Keratinocyte (primary cell): ENCODE measurements at regions not wholly inside any gene's neighbourhood (a gene's known extent, or its start where the extent isn't known, plus 50 kb on each side); places are given as distances from the start of the nearest gene placed in this dataset.

ENCODE experiments used
- DNase-seq: peaks from one replicate; pipeline ENCODE4 v3.0.0-alpha.2; 2011; ENCODE audit warnings: low read depth, missing footprints, low spot score
- FAIRE-seq: peaks from 2 replicates; lab custom pipeline; 2011; peaks lifted over from hg19 to GRCh38; lab: Jason Lieb, UNC
- H2AFZ ChIP-seq: 2 replicates; pipeline ENCODE4 v1.6.0; 2012; ENCODE audit warnings: low read length, control low read depth, inconsistent platforms; ENCODE audit not compliant: control insufficient read depth
- H3K27ac ChIP-seq: 2 replicates; pipeline ENCODE4 v1.5.1; 2011; ENCODE audit warnings: low read length; ENCODE audit not compliant: control insufficient read depth, insufficient read depth
- H3K27me3 ChIP-seq: 3 replicates; pipeline ENCODE4 v1.6.0; 2011; ENCODE audit warnings: low read length; ENCODE audit not compliant: control insufficient read depth, insufficient read depth; ENCODE audit errors: extremely low read depth
- H3K36me3 ChIP-seq, 2 experiments: 2 replicates in 1 of 2; 3 replicates in 1 of 2; pipeline ENCODE4 v1.5.1; 2011; ENCODE audit warnings: low read length in 2 of 2, mild to moderate bottlenecking in 1 of 2; ENCODE audit not compliant: control insufficient read depth in 2 of 2, insufficient read depth in 2 of 2; ENCODE audit errors: extremely low read depth in 1 of 2
- H3K4me1 ChIP-seq: 3 replicates; pipeline ENCODE4 v1.5.1; 2011; ENCODE audit warnings: low read length; ENCODE audit not compliant: control insufficient read depth, insufficient read depth; ENCODE audit errors: extremely low read depth
- H3K4me2 ChIP-seq: 3 replicates; pipeline ENCODE4 v1.6.0; 2011; ENCODE audit warnings: low read depth, low read length; ENCODE audit not compliant: control insufficient read depth, insufficient read depth; ENCODE audit errors: extremely low read depth
- H3K4me3 ChIP-seq, 3 experiments: fragments of 200-600 bp in 1 of 3; sonication (generic) in 1 of 3; 2 replicates in 2 of 3; 3 replicates in 1 of 3; pipeline ENCODE4 v1.5.1; 2011 to 2016; ENCODE audit warnings: low read length in 3 of 3, mild to moderate bottlenecking in 3 of 3, control low read depth in 2 of 3, inconsistent platforms in 1 of 3, low read depth in 1 of 3, mixed read lengths in 1 of 3, mixed run types in 1 of 3, moderate library complexity in 1 of 3; ENCODE audit not compliant: control insufficient read depth in 2 of 3, insufficient read depth in 2 of 3; ENCODE audit errors: extremely low read depth in 1 of 3
- H3K79me2 ChIP-seq: 2 replicates; pipeline ENCODE4 v1.6.0; 2012; ENCODE audit warnings: low read length; ENCODE audit not compliant: control insufficient read depth, insufficient read depth
- H3K9ac ChIP-seq: 3 replicates; pipeline ENCODE4 v1.6.0; 2011; ENCODE audit warnings: low read length; ENCODE audit not compliant: control insufficient read depth, insufficient read depth; ENCODE audit errors: extremely low read depth
- H3K9me1 ChIP-seq: 3 replicates; pipeline ENCODE4 v1.6.0; 2011; ENCODE audit warnings: low read length; ENCODE audit not compliant: control insufficient read depth, insufficient read depth; ENCODE audit errors: extremely low read depth
- H3K9me3 ChIP-seq: 2 replicates; pipeline ENCODE4 v1.5.1; 2012; ENCODE audit warnings: low read depth, low read length; ENCODE audit not compliant: control insufficient read depth
- H4K20me1 ChIP-seq: 3 replicates; pipeline ENCODE4 v1.6.0; 2011; ENCODE audit warnings: low read length; ENCODE audit not compliant: control insufficient read depth, insufficient read depth; ENCODE audit errors: extremely low read depth
- EZH2 ChIP-seq: IDR thresholded peaks from one replicate; pipeline ENCODE4 v1.6.1; 2012; ENCODE audit warnings: inconsistent platforms, mild to moderate bottlenecking, low read length, moderate library complexity
- dilution Hi-C: fragments of 300-500 bp; cut with MboI; formaldehyde crosslinking; loops from one replicate; pipeline ENCODE4 v1.7.0; 2020; ENCODE audit warnings: low sequenced_read_pairs; ENCODE audit not compliant: extremely low pct_ligation_motif_present
- TF ChIP-seq, protein P1 (sequence below), 3 experiments: IDR thresholded peaks in 1 of 3; conservative IDR thresholded peaks in 1 of 3; optimal IDR thresholded peaks in 1 of 3; 2 replicates in 2 of 3; 3 replicates in 1 of 3; pipeline versions ENCODE3 to v1.5.1; 2011; ENCODE audit warnings: low read length in 3 of 3, mild to moderate bottlenecking in 3 of 3, moderate library complexity in 2 of 3, control low read depth in 1 of 3, inconsistent platforms in 1 of 3; ENCODE audit not compliant: insufficient read depth in 2 of 3; ENCODE audit errors: extremely low read depth in 1 of 3

DNA sequence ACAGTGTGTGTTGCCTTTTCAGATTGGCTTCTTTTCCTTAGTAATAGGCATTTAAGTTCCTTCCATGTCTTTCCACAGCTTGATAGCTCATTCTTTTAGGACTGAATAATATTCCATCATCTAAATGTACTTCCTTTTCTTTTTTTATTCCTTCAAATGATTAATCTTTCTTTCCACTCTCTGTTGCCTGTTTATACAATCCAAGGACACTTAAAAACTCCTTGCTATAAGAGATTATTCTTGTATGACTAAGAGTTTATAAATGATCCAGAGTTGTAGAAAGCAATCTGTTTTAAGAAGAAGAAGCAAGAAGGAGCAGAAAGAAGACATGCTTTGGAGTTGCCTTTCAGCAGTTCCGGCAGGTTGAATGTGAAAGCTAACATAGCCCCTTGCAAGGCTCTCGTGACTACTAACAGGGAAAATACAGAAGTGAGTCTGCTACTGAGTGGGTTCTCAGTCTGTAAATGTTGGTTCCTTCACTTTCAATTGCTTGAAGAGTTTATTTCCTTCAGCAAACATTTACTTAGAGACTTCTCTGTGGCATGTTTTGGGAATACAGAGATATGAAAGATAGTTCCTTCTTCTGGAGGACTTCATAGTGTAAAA, 123.0 kb downstream of the PMAIP1 start:
- H3K9me3 ChIP-seq, result no peaks in the 10 kb centered on the region
- H3K36me3 ChIP-seq, result no peaks in the 10 kb centered on the region
- TF ChIP-seq EZH2, result no peak
- TF ChIP-seq, protein P1, sequence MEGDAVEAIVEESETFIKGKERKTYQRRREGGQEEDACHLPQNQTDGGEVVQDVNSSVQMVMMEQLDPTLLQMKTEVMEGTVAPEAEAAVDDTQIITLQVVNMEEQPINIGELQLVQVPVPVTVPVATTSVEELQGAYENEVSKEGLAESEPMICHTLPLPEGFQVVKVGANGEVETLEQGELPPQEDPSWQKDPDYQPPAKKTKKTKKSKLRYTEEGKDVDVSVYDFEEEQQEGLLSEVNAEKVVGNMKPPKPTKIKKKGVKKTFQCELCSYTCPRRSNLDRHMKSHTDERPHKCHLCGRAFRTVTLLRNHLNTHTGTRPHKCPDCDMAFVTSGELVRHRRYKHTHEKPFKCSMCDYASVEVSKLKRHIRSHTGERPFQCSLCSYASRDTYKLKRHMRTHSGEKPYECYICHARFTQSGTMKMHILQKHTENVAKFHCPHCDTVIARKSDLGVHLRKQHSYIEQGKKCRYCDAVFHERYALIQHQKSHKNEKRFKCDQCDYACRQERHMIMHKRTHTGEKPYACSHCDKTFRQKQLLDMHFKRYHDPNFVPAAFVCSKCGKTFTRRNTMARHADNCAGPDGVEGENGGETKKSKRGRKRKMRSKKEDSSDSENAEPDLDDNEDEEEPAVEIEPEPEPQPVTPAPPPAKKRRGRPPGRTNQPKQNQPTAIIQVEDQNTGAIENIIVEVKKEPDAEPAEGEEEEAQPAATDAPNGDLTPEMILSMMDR (optimal IDR thresholded peaks at IDR 0.05 in 1 of 3, IDR thresholded peaks at IDR 0.05 in 1 of 3, conservative IDR thresholded peaks at IDR 0.05 in 1 of 3; ENCODE audit: extremely low read depth in 1 of 3, insufficient read depth in 2 of 3, low read length in 3 of 3), result no peak
- no peaks in the 10 kb centered on the region for H3K79me2 ChIP-seq
- dilution Hi-C loops, result no loop called here
- no peak overlapping the region for H3K27ac ChIP-seq
- no peaks in the 10 kb centered on the region for H3K27me3 ChIP-seq
- no peak overlapping the region for H3K4me3 ChIP-seq
- no peak overlapping the region for H3K9ac ChIP-seq
- no peak for FAIRE-seq
- peaks cover 16% of the 10 kb centered on the region for H3K4me1 ChIP-seq
- H3K9me1 ChIP-seq, result no peaks in the 10 kb centered on the region
- no peak for DNase-seq
- H4K20me1 ChIP-seq, result no peaks in the 10 kb centered on the region
- no peak overlapping the region for H3K4me2 ChIP-seq
- no peak overlapping the region for H2AFZ ChIP-seq

DNA sequence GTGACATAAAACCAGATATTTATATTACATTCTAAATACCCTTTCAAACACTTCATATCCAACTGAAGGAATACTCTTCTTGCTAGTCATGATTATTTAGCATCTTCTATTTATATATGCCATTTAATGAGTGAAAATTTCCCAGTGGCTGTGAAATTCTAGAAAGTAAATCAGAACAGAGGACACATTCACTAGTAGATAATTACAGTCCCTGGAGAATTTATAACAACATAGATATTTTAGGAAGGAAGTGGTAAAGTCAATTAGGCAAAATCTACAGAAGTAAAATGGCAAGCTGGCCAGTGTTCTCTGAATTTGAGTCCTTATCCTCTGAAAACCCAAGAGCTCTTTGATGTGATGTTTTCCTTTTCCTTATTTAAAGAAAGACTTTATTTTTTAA, 121.8 kb downstream of the PMAIP1 start:
- Histone ChIP-seq H3K79me2 (no peaks in the 10 kb centered on the region), H3K9me1 (no peaks in the 10 kb centered on the region), H3K9me3 (no peaks in the 10 kb centered on the region), H3K4me1 (peaks cover 16% of the 10 kb centered on the region), H3K4me3 (no peak overlapping the region), H3K9ac (no peak overlapping the region), H4K20me1 (no peaks in the 10 kb centered on the region), H3K27me3 (no peaks in the 10 kb centered on the region), H3K27ac (no peak overlapping the region), H3K4me2 (no peak overlapping the region), H2AFZ (no peak overlapping the region), H3K36me3 (no peaks in the 10 kb centered on the region)
- dilution Hi-C loops, result no loop called here
- DNase-seq (no peak), FAIRE-seq (no peak)
- TF ChIP-seq, protein P1 (optimal IDR thresholded peaks at IDR 0.05 in 1 of 3, IDR thresholded peaks at IDR 0.05 in 1 of 3, conservative IDR thresholded peaks at IDR 0.05 in 1 of 3; ENCODE audit: extremely low read depth in 1 of 3, insufficient read depth in 2 of 3, low read length in 3 of 3), result no peak
- no peak for TF ChIP-seq EZH2
